Endodermal cell (in vitro differentiated cells): ENCODE measurements at regions not wholly inside any gene's neighbourhood (a gene's known extent, or its start where the extent isn't known, plus 50 kb on each side); places are given as distances from the start of the nearest gene placed in this dataset.
A peak's percentile ranks its signal among the peaks of the same experiment; 100 is the strongest.

ENCODE experiments used
- DNase-seq: peaks from one replicate; pipeline ENCODE4 v3.0.0-alpha.2; 2017
- H3K27ac ChIP-seq: 2 replicates; pipeline ENCODE4 v1.5.1; 2013; ENCODE audit warnings: mild to moderate bottlenecking, low read depth, low read length, moderate library complexity
- H3K27me3 ChIP-seq: 2 replicates; pipeline ENCODE4 v1.6.1; 2013; ENCODE audit warnings: mild to moderate bottlenecking, low read length, moderate library complexity; ENCODE audit not compliant: insufficient read depth, control insufficient read depth, poor library complexity, severe bottlenecking
- H3K36me3 ChIP-seq: 2 replicates; pipeline ENCODE4 v1.7.0; 2013; ENCODE audit warnings: mild to moderate bottlenecking, low read length, moderate library complexity; ENCODE audit not compliant: control insufficient read depth, insufficient read depth
- H3K4me1 ChIP-seq: one replicate; pipeline ENCODE4 v1.7.0; 2013; ENCODE audit warnings: low read length; ENCODE audit not compliant: control insufficient read depth, insufficient read depth
- H3K4me3 ChIP-seq: 2 replicates; pipeline ENCODE4 v1.5.1; 2013; ENCODE audit warnings: mild to moderate bottlenecking, low read length, moderate library complexity
- H3K9ac ChIP-seq: 2 replicates; pipeline ENCODE4 v1.6.1; 2013; ENCODE audit warnings: mild to moderate bottlenecking, low read length, moderate library complexity; ENCODE audit not compliant: poor library complexity, severe bottlenecking; ENCODE audit errors: extremely low read depth
- H3K9me3 ChIP-seq: 2 replicates; pipeline ENCODE4 v1.6.1; 2013; ENCODE audit warnings: mild to moderate bottlenecking, low read length, moderate library complexity; ENCODE audit not compliant: control insufficient read depth
- H3K27ac Mint-ChIP-seq: 2 replicates; pipeline ENCODE4 v1.8.0; 2020; ENCODE audit warnings: mixed read lengths
- H3K27me3 Mint-ChIP-seq: 2 replicates; pipeline ENCODE4 v1.8.0; 2021; ENCODE audit warnings: mild to moderate bottlenecking, mixed read lengths; ENCODE audit not compliant: insufficient read depth
- H3K36me3 Mint-ChIP-seq: 2 replicates; pipeline ENCODE4 v1.8.0; 2020; ENCODE audit warnings: low read depth, mixed read lengths
- H3K4me1 Mint-ChIP-seq: 2 replicates; pipeline ENCODE4 v1.8.0; 2020; ENCODE audit warnings: mixed read lengths
- H3K4me3 Mint-ChIP-seq: 2 replicates; pipeline ENCODE4 v1.8.0; 2020; ENCODE audit warnings: mild to moderate bottlenecking, moderate library complexity, mixed read lengths
- H3K9me3 Mint-ChIP-seq: 2 replicates; pipeline ENCODE4 v1.8.0; 2020; ENCODE audit warnings: mild to moderate bottlenecking, mixed read lengths
- WGBS, 2 experiments: methylation state at CpG; one replicate each; pipeline versions ENCODE4 v1.1.5 to v1.1.7; 2013; ENCODE audit warnings: missing lambda C conversion rate in 2 of 2, mixed read lengths in 1 of 2; ENCODE audit not compliant: insufficient coverage in 1 of 2, insufficient read length in 1 of 2; 5-methylcytosine and 5-hydroxymethylcytosine counted together
- TF ChIP-seq, protein P1 (sequence below): fragments of 200-600 bp; sonication (generic); conservative IDR thresholded peaks from 2 replicates; pipeline ENCODE4 v1.5.0; 2021; ENCODE audit warnings: antibody characterized with exemption, mild to moderate bottlenecking

DNA sequence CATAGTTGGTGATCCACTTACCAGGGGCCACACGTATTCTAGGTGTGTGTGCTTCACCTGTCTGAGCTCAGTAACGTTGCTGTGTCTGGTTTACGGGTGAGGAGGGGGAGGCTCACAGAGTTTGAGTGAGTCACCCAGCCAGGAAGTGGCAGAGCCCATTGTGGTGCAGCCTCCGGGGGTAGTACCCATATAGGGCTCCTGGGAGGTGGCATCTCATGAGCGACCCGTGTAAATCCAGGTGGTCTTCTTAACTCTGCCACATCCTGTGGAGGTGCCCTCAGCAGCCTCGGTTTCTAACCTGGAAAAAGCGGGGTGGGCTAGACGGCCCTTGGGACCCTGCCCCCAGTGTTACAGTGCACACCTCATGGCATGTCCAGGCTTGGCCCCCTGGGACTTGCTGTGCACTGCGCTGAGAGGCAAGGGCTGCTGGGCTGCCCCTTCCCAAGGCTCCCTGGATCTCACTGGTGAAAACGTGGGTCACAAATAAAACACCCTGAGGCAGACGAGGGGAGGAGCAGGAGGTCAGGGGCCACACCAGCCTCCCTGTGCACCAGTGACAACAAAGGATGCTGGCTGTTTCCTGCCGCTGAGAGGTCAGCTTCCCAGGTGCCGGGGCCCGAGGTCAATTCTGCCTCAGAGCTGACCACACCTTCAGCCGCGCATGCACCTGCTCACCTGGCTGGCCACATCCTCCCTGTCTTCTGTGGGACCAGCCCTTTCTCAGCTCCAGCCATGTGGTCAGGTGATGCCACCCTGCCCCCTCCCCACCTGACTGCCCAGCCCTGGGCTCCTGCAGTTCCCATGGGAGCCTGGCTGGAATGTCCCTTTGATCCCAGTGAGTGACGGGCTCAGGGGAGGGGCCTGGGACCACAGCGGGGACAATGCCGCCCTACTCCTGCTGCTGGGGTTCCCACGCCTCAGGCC is 305.1 kb downstream of the CTTN start:
- Histone ChIP-seq H3K4me1 (no peaks in the 10 kb centered on the region), H3K27ac (no peak overlapping the region), H3K9ac (no peak overlapping the region), H3K9me3 (peaks cover 7% of the 10 kb centered on the region), H3K27me3 (no peaks in the 10 kb centered on the region), H3K36me3 (no peaks in the 10 kb centered on the region), H3K4me3 (no peak overlapping the region)
- Mint-ChIP-seq H3K4me1 (peaks cover 8% of the 10 kb centered on the region), H3K27ac (no peak overlapping the region), H3K9me3 (peaks cover 4% of the 10 kb centered on the region), H3K27me3 (no peaks in the 10 kb centered on the region), H3K36me3 (peaks cover 1% of the 10 kb centered on the region), H3K4me3 (no peak overlapping the region)
- WGBS, 2 experiments = 72 to 85% methylated on average over 12 to 21 of the region's 21 CpGs
- TF ChIP-seq, protein P1, sequence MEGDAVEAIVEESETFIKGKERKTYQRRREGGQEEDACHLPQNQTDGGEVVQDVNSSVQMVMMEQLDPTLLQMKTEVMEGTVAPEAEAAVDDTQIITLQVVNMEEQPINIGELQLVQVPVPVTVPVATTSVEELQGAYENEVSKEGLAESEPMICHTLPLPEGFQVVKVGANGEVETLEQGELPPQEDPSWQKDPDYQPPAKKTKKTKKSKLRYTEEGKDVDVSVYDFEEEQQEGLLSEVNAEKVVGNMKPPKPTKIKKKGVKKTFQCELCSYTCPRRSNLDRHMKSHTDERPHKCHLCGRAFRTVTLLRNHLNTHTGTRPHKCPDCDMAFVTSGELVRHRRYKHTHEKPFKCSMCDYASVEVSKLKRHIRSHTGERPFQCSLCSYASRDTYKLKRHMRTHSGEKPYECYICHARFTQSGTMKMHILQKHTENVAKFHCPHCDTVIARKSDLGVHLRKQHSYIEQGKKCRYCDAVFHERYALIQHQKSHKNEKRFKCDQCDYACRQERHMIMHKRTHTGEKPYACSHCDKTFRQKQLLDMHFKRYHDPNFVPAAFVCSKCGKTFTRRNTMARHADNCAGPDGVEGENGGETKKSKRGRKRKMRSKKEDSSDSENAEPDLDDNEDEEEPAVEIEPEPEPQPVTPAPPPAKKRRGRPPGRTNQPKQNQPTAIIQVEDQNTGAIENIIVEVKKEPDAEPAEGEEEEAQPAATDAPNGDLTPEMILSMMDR = no peak
- peak; percentile 79 for DNase-seq

DNA sequence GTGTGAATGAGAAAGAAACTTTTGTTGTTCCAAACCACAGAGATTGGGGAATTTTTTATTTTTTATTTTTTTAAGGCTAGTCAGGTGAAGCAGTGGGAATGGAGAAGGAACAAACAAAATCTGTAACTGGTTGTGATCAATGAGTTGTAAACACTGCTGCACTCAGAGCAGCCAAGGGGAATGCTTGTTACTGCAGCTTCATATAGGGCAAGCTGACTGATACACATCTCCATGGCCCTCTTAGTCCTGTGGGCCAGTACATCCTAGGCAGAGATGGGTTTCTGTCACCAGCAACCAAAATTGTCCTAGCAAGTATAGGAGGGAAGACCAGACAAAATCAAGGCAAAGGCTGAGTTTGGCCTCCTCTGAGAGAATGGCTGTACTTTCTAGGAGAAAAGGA is 306.8 kb downstream of the CTTN start:
- H3K36me3 ChIP-seq = no peaks in the 10 kb centered on the region
- H3K27me3 Mint-ChIP-seq = no peaks in the 10 kb centered on the region

DNA sequence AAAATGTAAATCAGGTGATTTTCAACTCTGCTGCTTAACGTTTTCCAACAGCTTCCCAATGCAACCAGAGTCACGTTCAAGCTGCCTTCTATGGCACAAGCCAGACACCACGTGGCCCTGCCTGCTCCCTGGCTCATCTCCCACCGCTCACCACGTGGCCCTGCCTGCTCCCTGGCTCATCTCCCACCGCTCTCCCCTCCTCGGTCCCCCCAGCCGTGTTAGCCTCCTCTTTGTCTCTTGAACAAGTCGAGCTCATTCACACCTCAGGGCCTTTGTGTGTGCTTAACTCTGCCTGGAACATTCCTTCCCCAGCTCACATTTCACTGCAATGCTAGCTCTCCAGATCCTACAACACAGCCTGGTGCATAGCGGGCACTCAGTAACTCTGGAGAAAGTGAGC is 307.6 kb downstream of the CTTN start:
- no peak overlapping the region for H3K27ac ChIP-seq
- Mint-ChIP-seq H3K27ac (no peak overlapping the region), H3K4me1 (peaks cover 5% of the 10 kb centered on the region), H3K9me3 (peaks cover 4% of the 10 kb centered on the region), H3K4me3 (no peak overlapping the region), H3K27me3 (no peaks in the 10 kb centered on the region), H3K36me3 (peaks cover 1% of the 10 kb centered on the region)
- H3K9ac ChIP-seq = no peak overlapping the region
- H3K4me3 ChIP-seq = no peak overlapping the region
- TF ChIP-seq, protein P1 = no peak
- DNase-seq = peak; percentile 67
- no peaks in the 10 kb centered on the region for H3K4me1 ChIP-seq
- no peaks in the 10 kb centered on the region for H3K36me3 ChIP-seq
- peaks cover 7% of the 10 kb centered on the region for H3K9me3 ChIP-seq
- no peaks in the 10 kb centered on the region for H3K27me3 ChIP-seq
- WGBS, 2 experiments = 78 to 82% methylated on average over 6 to 10 of the region's 10 CpGs

More for the DNA sequence above, 306.8 kb downstream of the CTTN start:
- H3K27me3 ChIP-seq = no peaks in the 10 kb centered on the region
- no peak overlapping the region for H3K9ac ChIP-seq
- H3K4me1 Mint-ChIP-seq = peaks cover under 1% of the 10 kb centered on the region
- no peak overlapping the region for H3K27ac ChIP-seq
- H3K9me3 Mint-ChIP-seq = peaks cover 4% of the 10 kb centered on the region
- TF ChIP-seq, protein P1 = no peak
- no peak overlapping the region for H3K27ac Mint-ChIP-seq
- H3K4me3 ChIP-seq = no peak overlapping the region
- no peaks in the 10 kb centered on the region for H3K4me1 ChIP-seq
- no peak overlapping the region for H3K4me3 Mint-ChIP-seq
- DNase-seq = no peak
- peaks cover 1% of the 10 kb centered on the region for H3K36me3 Mint-ChIP-seq
- H3K9me3 ChIP-seq = peaks cover 7% of the 10 kb centered on the region
